Panc1 (cell line): ENCODE measurements at regions not wholly inside any gene's neighbourhood (a gene's known extent, or its start where the extent isn't known, plus 50 kb on each side); places are given as distances from the start of the nearest gene placed in this dataset.

ENCODE experiments used
- POLR2AphosphoS5 ChIP-seq: IDR thresholded peaks from 2 replicates; pipeline ENCODE4 v1.6.1; 2012; ENCODE audit warnings: mild to moderate bottlenecking, low read depth, low read length, moderate library complexity
- TF ChIP-seq, protein P1 (sequence below): fragments of 450-650 bp; IDR thresholded peaks from 2 replicates; pipeline ENCODE4 v1.5.1; 2017; ENCODE audit warnings: mild to moderate bottlenecking

- TF ChIP-seq, protein P1, sequence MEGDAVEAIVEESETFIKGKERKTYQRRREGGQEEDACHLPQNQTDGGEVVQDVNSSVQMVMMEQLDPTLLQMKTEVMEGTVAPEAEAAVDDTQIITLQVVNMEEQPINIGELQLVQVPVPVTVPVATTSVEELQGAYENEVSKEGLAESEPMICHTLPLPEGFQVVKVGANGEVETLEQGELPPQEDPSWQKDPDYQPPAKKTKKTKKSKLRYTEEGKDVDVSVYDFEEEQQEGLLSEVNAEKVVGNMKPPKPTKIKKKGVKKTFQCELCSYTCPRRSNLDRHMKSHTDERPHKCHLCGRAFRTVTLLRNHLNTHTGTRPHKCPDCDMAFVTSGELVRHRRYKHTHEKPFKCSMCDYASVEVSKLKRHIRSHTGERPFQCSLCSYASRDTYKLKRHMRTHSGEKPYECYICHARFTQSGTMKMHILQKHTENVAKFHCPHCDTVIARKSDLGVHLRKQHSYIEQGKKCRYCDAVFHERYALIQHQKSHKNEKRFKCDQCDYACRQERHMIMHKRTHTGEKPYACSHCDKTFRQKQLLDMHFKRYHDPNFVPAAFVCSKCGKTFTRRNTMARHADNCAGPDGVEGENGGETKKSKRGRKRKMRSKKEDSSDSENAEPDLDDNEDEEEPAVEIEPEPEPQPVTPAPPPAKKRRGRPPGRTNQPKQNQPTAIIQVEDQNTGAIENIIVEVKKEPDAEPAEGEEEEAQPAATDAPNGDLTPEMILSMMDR = no peak
- TF ChIP-seq POLR2AphosphoS5 = no peak
These were observed 247.5 kb upstream of the TMEM161B start for GRCh38 chr5:88515881-88516819.
